Heart left ventricle (tissue), 13 donors: ENCODE measurements at regions not wholly inside any gene's neighbourhood (a gene's known extent, or its start where the extent isn't known, plus 50 kb on each side); places are given as distances from the start of the nearest gene placed in this dataset.

Experiments
- POLR2A ChIP-seq, 2 donors: fragments of 450-650 bp; IDR thresholded peaks; one replicate each; pipeline ENCODE4 v1.6.1; 2017; ENCODE audit warnings: antibody characterized with exemption in 2 of 2, mild to moderate bottlenecking in 2 of 2, moderate library complexity in 2 of 2
- TF ChIP-seq, protein P1 (sequence below), 12 donors: fragments of 200-600 bp; sonication (generic) in 4 of 12; IDR thresholded peaks; one replicate each; pipeline versions ENCODE4 v1.5.0 to v1.8.0; 2018 to 2022; ENCODE audit warnings: antibody characterized with exemption in 12 of 12, mild to moderate bottlenecking in 5 of 12
- donor health status: ischemic (EF 13 %, LVEDD 7.1; RV severe dilation, severe dysfunction).
- donor health status: DM: no; HTN: yes; CAD: no.
- donor health status: DM: no; HTN: no; CAD: no.
- donor health status: ischemic (EF 25% LVEDD 6.9; RV normal size, moderate dysfunction).
- donor health status: ischemic (EF 25% LVEDD 5.7; RV mildly dilated, moderate dysfunction).
- donor health status: ischemic (EF 35%, LVEDD 5.7; RV mildly dilated, moderate dysfunction).
- donor health status: nonischemic (EF 11% LVEDD 7.7; RV severe dilation, severe dysfunction).
- donor health status: DM: yes; HTN: yes; CAD: no.
- donor health status: PGD.
- donor health status: ischemic (EF 29% LVEDD 5.4; RV normal size, mild dysfunction).
- donor health status: nonischemic (EF 23%, LVEDD 6.1; RV moderate dilation, normal function).

DNA sequence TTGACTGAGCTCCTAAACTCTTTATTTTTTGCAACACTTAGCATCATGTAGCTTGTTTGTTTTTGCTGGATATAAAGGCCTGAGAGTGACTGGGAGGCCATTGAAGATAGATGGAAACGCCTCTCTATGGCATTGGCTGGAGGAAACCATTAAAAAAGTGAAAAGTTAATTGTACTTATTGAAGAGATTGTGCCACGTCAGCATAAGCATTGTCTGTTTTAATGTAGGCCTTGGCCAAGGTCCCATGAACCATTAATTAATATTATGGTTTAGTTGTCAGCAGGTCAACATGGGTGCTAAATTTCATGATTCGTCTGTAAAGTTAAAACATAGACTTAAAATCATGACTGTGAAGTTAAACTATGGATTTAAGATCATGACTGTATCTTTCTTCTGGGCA is 178.6 kb downstream of the GATA3 start:
- TF ChIP-seq, protein P1, sequence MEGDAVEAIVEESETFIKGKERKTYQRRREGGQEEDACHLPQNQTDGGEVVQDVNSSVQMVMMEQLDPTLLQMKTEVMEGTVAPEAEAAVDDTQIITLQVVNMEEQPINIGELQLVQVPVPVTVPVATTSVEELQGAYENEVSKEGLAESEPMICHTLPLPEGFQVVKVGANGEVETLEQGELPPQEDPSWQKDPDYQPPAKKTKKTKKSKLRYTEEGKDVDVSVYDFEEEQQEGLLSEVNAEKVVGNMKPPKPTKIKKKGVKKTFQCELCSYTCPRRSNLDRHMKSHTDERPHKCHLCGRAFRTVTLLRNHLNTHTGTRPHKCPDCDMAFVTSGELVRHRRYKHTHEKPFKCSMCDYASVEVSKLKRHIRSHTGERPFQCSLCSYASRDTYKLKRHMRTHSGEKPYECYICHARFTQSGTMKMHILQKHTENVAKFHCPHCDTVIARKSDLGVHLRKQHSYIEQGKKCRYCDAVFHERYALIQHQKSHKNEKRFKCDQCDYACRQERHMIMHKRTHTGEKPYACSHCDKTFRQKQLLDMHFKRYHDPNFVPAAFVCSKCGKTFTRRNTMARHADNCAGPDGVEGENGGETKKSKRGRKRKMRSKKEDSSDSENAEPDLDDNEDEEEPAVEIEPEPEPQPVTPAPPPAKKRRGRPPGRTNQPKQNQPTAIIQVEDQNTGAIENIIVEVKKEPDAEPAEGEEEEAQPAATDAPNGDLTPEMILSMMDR (IDR thresholded peaks at IDR 0.05) = no peak
- no peak for TF ChIP-seq POLR2A (IDR thresholded peaks at IDR 0.05)
